ENCODE measurements at regions not wholly inside any gene's neighbourhood (a gene's known extent, or its start where the extent isn't known, plus 50 kb on each side); places are given as distances from the start of the nearest gene placed in this dataset.

DNA sequence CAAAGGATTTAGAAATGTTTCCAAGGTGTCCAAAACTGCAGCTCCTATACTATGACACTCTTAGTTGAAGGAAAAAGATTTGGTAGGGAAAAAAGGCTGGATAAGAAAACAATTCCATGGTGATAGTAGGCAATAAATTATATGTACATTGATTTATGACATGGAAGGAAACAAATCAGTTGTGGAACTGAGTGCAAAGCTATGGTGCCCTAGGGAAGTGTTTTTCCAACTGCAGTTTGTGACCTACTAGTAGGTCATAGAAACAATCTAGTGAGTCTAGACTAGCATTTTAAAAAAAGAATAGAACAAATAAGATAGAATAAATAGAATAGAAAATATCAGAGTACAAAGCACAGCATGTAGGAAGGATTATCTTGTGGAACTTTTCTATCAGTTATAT is 58.4 kb upstream of the TSPAN5 start:
- no peak for DNase-seq (ENCODE audit: low read depth)
- TF ChIP-seq, protein P1, sequence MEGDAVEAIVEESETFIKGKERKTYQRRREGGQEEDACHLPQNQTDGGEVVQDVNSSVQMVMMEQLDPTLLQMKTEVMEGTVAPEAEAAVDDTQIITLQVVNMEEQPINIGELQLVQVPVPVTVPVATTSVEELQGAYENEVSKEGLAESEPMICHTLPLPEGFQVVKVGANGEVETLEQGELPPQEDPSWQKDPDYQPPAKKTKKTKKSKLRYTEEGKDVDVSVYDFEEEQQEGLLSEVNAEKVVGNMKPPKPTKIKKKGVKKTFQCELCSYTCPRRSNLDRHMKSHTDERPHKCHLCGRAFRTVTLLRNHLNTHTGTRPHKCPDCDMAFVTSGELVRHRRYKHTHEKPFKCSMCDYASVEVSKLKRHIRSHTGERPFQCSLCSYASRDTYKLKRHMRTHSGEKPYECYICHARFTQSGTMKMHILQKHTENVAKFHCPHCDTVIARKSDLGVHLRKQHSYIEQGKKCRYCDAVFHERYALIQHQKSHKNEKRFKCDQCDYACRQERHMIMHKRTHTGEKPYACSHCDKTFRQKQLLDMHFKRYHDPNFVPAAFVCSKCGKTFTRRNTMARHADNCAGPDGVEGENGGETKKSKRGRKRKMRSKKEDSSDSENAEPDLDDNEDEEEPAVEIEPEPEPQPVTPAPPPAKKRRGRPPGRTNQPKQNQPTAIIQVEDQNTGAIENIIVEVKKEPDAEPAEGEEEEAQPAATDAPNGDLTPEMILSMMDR (conservative IDR thresholded peaks at IDR 0.05; ENCODE audit: control insufficient read depth, insufficient read depth, low read depth, low read length): no peak
- no peak overlapping the region for H3K4me3 ChIP-seq (ENCODE audit: control insufficient read depth, low read depth, low read length)

DNA sequence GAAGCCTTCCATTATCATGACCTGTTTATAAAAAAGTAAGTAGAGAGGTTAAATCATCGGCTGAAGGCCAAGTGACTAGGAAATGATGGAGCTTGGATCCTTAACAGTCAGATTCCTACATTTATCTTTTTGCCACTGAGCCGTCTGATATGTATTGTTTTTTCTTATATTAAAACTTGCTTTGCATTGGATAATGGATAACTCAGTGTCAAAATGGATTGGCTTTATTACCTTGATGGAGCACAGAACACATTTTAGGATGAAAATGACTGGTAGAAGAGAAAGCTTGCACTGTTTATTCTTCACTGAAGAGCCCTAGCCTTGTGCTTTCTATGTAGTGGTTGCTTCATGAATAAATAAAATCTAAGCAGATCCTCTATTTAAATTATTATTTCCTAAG is 54.2 kb upstream of the TSPAN5 start:
- no peak for DNase-seq (ENCODE audit: low read depth)
- H3K4me3 ChIP-seq (ENCODE audit: control insufficient read depth, low read depth, low read length): no peak overlapping the region
- TF ChIP-seq, protein P1 (conservative IDR thresholded peaks at IDR 0.05; ENCODE audit: control insufficient read depth, insufficient read depth, low read depth, low read length): no peak

DNA sequence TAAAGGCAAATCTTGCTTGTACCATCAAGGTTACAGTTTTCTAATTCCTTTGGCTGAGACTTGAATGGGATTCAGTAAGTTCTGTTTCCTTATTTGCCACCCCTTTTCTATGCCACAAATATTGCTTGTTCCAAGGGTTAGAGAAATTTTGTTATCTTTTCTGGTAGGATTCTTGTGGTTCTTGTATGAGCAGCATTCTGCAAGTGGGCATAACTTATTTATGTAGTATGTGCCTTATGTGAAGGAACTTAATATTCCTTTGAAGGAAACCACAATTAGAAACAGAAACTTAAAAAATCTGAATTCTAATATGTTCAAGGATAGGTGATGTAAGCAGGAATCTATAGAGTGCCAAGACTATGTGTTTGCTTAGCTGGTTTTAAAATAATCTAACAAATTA is 53.1 kb upstream of the TSPAN5 start:
- H3K4me3 ChIP-seq (ENCODE audit: control insufficient read depth, low read depth, low read length): no peak overlapping the region
- TF ChIP-seq, protein P1 (conservative IDR thresholded peaks at IDR 0.05; ENCODE audit: control insufficient read depth, insufficient read depth, low read depth, low read length): no peak
- DNase-seq (ENCODE audit: low read depth): no peak

DNA sequence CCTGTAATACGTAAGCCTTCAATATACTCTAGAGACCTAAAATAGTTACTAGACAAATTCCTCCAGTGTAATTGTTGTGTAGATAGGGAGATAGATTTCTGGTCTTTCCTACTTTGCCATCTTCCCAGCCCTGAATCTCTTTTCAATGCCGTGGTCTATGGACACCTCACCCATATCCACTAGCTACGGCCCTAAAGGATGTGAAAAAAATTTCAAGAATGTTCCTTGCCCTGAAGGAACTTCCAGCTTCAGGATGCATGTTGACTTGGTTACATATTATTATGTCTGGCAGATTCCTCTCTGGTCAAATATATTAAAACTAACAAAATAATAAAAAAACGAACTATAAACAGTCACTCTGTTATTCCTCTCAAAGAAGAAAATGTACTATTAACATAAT is 52.4 kb upstream of the TSPAN5 start:
- DNase-seq (ENCODE audit: low read depth): no peak
- TF ChIP-seq, protein P1 (conservative IDR thresholded peaks at IDR 0.05; ENCODE audit: control insufficient read depth, insufficient read depth, low read depth, low read length): no peak
- H3K4me3 ChIP-seq (ENCODE audit: control insufficient read depth, low read depth, low read length): no peak overlapping the region

All from fibroblast of mammary gland (primary cell).